Panc1 (cell line): ENCODE measurements at regions not wholly inside any gene's neighbourhood (a gene's known extent, or its start where the extent isn't known, plus 50 kb on each side); places are given as distances from the start of the nearest gene placed in this dataset.

ENCODE experiments used
- CTCF ChIP-seq: fragments of 450-650 bp; IDR thresholded peaks from 2 replicates; pipeline ENCODE4 v1.5.1; 2017; ENCODE audit warnings: mild to moderate bottlenecking
- POLR2AphosphoS5 ChIP-seq: IDR thresholded peaks from 2 replicates; pipeline ENCODE4 v1.6.1; 2012; ENCODE audit warnings: mild to moderate bottlenecking, low read depth, low read length, moderate library complexity
- REST ChIP-seq, 2 experiments: IDR thresholded peaks; 2 replicates each; pipeline ENCODE4 v1.6.1; 2011 to 2012; ENCODE audit warnings: low read depth in 2 of 2, control low read depth in 1 of 2, low read length in 1 of 2, mild to moderate bottlenecking in 1 of 2, moderate library complexity in 1 of 2; ENCODE audit not compliant: insufficient read depth in 1 of 2

- TF ChIP-seq CTCF (no peak), POLR2AphosphoS5 (no peak), REST (IDR thresholded peaks at IDR 0.05; ENCODE audit: insufficient read depth in 1 of 2, low read depth in 2 of 2, low read length in 1 of 2) (no peak)
Observed at GRCh38 chr2:184369307-184369706, 229.0 kb upstream of the ZNF804A start.
